G401.6 (cell line): ENCODE measurements at regions not wholly inside any gene's neighbourhood (a gene's known extent, or its start where the extent isn't known, plus 50 kb on each side); places are given as distances from the start of the nearest gene placed in this dataset.

Source experiments
- FAIRE-seq: peaks from 2 replicates; lab custom pipeline; 2012; peaks lifted over from hg19 to GRCh38; lab: Jason Lieb, UNC

DNA sequence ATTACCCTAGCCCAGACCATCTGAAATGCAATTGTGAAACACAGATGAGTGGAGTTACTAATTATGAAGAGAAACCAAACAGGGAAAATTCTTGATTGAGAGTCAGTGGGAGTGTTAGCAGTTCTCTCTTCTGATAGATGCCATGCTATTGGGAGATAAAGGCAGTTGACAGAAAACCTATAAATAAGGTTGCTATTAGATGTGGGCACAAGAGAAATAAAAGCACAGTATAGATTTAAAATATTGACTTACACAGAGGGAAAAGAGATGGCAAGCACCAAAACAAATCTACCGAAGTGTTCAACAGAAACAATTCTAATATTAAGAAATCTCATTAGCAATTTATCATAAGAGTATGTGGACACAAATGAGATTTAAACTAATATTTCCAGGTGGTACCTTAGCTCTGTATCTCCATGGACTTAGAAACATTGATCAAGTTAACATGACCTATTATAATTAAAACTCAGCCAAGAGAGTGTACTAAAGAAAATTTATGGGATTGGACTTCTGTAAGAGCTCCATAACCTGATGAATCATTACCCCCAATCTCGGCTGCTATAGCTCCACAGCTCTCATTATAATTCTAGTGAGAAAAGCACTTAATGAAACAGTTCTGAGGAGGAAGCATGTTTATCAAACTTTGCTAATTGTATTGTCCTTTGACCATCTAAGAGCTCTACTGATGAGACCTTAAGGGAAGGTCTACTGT lies 665.0 kb upstream of the RIOK2 start:
- no peak for FAIRE-seq

DNA sequence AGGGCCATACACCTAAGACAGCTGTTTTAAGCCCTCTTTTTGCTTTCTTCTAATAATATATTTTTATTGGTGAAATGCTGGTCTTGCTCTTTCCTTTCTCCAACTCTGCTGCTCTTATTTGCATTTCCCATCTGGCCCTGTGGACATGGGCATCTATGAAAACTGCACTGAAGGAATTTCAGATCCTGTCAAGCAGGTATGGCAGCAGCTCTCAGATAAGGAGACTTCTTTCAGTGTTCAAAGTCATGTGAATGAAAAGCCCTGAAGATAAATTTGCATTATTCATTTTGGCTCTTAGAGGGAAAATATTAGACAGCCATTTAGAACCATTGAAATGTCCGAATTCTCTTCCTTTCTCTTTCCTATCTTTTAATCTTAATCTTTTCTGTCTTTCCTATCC lies 668.0 kb upstream of the RIOK2 start:
- no peak for FAIRE-seq

DNA sequence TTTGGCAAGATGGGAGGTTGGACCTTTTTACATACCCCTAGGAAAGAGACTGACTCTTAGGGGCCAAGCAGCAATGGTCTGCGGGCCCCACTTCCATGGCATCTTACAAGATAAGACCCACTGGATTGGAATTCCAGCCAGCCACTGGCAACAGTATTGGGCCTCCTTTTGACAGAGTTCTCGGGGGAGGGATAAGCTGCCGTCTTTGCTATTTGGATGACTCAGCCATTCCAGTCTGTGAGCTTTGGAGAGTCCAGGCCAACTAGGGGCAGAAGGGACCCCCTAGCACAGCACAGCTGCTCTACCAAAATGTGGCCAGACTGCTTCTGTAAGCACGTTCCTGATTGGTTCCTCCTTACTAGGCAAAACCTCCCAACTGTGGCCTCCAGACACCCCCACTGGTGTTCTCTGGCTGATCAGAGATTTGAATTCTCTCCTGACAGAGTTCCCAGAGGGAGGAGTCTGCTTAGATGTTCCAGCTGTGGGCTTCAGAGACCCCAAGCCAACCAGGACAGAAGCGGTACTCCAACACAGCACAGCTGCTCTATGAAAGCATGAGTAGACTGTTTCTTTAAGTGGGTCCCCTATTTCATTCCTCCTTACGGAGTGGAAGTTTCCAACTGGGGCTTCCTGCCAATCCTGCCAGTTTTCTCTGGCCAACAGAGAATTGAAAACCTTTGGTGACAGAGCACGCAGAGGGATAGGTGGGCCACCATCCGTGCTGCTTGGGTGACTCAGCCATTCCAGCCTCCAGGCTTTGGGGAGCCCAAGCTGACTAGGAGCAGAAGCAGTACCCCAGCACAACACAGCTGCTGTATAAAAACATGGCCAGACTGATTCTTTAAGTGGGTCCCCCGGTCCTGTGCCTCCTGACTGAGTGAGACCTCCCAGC lies 672.1 kb upstream of the RIOK2 start:
- FAIRE-seq, result no peak

DNA sequence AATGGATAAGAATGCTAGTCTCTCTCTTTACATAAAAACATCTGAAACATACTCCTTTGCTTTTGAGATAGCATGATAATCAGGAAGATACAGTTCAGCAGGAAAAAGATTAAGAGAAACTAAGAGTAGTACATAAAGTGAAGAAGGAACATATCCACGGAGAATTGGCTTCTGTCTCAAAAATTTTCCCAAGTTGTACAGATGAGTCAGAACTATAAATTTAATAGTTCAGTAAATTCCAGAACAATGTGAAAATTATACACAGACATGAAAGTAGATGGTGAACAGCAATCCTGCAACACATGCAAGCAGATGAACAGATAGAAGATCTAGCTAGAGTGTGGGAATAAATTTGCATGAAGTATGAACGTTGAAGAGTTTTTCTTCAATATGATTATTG lies 691.4 kb upstream of the RIOK2 start:
- no peak for FAIRE-seq

DNA sequence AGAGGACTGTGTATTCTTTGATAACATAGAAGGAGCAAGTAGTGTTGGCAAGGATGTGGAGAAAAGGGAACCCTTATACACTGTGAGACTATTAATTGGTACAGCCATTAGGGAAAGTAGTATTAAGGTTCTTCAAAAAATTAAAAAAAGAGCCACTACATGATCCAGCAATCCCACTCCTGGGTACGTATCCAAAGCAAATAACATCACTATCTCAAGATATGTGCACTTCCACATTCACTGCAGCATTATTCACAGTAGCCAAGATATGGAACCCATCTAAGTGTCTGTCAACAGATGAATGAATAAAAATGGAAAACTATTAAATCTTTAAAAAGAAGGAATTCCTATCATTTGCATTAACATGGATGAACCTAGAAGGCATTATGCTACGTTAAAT lies 693.2 kb upstream of the RIOK2 start:
- no peak for FAIRE-seq

DNA sequence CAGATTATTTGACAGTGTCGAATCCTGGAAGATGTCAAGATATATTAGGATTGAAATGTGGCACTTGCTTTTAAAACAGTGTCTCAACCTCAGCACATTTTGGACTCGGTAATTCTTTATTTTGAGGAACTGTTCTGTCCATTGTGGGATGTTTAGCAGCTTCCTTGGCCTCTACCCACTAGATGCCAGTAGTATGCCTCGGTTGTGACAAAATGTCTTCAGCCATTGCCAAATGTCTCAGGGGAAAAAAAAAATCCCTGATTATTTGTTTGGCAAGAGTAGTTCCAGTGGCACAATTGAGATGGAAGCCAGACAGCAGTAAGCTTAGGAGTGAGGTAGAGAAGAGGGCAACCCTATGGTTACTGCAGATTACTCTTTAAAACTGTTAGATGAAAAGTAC lies 694.5 kb upstream of the RIOK2 start:
- no peak for FAIRE-seq

DNA sequence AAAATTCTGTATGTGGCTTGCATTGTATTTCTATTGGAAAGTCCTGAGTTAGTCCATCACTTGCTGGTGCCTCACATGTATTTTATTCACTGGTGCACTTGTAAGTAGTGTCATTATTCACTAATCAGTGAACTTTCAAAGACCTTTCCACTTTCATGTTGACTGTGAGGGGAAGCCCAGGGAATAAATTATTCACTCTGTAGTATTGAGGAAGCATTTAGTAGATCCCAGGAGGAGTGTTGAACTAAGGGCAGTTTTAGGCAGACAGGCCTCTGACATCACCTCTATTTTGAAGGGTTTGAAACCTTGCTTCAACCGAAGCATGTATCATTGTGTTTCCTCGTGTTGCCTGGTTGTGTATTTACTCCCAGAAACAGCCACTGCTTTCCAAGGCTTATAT lies 705.4 kb upstream of the RIOK2 start:
- no peak for FAIRE-seq

DNA sequence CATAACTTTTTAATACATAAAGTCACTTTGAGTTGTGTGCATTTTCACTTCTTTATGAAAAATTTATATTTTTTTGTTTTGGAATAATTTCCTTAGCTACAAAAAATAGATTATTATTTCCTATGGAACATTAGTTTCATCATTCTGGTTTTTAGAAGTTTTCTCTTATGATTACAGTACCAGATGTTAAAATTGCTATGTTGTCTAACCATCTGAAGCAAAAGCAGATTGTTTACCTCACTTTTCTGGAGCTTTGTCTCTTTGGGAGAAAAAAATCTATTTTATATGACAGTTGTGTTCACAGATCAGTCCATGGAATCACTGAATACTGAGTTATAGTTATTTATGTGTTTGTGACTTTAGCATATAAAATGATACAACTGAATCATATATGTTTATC lies 708.9 kb upstream of the RIOK2 start:
- no peak for FAIRE-seq

DNA sequence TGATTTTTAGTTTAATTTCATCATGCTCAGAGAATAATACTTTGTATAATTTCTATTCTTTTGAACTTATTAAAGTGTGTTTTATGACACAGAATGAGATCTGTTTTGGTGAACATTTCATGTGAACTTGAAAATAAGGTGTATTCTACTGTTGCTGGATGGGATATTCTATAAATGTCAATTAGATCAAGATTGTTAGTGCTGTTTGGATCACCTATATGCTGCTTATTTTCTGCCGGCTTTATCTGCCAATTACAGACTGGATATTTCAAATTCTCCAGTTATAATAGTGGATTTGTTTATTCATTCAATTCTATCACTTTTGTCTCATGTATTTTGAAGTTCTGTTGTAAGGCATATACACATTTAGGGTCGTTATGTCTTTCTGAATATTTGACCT lies 720.7 kb upstream of the RIOK2 start:
- FAIRE-seq, result no peak

DNA sequence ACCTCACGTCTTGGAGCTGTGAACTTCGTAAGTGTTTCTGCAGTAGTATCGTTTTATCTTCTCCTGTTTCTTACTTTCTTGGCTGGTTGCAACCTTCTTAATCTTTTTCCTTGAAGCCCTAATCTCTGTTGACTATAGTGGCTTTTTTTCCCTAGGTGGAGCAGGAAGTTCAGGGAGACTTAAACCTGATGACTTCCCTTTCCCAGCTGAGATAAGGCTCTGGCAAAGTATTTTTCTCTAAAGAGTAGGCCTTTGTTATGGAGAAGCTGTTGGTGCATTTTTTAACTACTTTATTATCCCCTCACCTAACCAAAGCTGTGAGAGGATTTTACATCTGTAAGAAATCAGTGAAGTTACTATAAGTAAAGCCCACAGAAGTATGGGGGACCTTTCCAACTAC lies 723.1 kb upstream of the RIOK2 start:
- no peak for FAIRE-seq

DNA sequence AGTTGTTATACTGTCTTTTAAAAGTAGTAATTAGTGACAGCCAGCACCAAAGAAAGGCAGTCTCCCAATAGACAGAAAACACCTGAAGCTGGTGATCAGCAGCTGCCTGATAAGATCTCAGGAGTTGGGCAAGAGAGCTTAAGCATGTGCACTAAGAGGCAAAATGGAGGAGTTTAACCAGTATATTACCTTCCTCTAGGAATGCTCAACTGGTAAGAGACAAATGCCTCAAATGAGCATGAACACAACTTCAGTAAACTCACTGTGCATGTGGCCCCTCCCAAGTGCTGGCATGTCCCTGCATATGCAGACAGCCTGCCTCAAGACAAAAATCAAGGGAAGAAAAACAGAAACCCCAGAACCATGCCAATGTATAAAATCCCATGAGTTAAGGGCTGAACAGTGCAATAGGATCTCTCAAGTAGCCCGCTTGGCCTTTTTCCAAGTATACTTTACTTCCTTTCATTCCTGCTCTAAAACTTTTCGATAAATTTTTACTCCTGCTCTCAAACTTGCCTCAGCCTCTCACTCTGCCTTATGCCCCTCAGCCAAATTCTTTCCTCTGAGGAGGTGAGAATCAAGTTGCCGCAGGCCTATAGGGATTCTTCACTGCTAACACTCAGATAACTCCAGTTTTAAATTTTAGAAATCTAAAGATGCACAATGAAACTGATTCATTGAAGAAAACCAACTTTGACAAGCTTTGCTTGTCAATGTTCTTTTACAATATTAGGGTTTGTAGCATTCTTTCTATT lies 724.8 kb upstream of the RIOK2 start:
- FAIRE-seq, result no peak

DNA sequence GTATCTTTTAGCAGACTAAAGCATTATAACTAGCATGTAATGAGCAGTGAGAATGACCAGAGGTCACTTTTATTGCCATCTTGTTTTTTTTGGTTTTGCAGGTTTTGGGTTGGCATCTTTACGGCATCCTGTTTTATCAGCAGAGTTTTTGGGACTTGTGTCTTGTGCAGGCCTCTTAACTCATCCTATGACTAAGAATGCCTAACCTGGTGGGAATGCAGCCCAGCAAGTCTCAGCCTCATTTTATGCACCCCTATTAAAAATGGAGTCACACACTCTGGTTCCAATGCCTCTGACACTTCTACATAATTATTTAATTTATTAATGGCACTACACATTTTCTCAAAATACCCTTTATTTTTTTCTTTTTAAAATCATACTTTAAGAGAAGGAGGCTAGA lies 726.5 kb upstream of the RIOK2 start:
- FAIRE-seq, result no peak

DNA sequence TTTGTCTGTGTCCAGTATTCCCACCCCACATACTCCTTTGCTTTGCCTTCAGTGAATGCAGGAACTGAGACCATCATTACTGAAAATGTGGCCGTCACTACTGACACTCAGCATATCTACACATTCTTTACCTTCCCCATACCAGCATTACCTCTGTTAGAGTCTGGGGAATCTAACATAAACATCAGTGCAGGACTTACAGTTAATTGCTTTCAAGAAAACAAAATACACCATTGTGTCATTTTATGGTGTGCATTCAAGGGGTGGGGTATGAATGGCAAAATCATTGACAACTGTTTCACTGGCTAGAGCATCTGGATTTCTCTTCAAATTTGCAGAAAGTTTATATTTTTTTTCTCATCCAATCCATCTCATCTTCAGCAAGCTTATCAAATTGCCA lies 731.4 kb upstream of the RIOK2 start:
- no peak for FAIRE-seq

DNA sequence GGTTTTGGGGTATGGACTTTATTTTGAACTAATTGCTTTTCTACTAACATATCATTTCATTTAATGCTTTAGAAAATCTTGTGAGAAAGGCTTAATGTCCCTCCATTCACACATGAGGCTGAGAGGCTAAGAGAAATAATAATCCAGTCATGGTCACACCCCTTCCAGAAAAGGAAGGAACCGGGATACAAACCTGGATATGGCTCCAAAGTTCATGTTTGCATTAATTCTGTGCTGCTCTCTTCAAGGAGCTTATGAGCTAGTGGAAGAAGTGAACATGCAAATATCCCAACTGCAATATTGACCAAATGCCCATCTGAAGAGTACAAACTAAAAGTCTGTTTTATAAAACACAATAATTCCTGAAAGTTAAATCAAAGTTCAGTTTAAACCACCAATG lies 732.1 kb upstream of the RIOK2 start:
- no peak for FAIRE-seq

DNA sequence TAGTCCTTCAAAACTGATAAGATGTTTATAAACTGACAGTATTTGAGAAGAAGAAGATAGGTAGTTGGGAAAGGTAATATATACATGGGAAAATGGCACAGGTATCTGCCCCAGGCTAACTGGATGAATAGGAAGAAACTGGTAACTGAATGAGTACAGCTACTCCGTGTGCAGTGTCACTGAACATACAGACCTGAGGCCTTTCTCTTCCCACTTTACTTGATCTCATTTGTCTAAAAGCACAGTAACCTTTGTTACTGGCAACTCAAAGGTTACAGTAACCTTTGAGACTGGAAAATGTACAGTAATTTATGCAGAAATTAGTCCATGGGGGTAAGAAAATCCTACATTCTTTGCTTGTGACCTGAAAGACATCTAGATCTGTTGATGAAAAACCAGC lies 735.0 kb upstream of the RIOK2 start:
- FAIRE-seq, result no peak

DNA sequence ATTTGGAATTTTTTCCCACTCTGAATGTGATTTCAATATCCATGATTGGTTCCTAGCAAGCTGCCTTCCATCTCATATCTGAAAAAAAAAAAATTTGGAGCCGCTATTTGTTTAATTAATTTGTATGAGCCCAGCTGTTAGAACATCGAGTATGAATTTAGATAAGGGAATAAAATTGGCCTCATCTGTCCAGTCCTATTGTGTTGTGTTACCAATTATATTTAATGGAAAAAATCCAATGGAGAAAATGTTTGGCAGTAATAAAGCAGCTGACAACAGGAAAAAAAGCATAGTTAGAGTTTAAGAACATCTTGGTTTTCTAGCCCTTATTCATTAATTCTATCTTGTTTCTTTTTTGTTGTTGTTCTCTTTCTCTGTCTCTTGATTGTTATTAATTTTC lies 735.6 kb upstream of the RIOK2 start:
- no peak for FAIRE-seq

DNA sequence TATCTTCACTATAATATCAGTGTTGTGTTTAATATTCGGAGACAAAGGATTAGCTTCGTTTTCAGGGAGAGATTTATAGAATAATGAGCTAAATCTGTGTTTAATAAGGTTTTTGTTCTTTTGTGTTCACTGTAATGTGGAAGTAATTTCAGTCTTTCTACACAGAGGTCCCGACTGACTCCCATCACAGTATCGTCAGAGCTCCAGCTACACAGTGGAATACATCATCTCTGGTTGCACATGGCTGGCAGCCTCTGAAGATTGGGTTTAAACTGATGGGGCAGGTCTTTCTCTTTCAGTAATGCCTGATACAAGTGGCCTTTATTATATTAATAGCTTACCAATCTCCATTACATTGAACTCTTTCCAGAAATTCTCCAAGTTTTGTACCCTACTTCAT lies 736.7 kb upstream of the RIOK2 start:
- FAIRE-seq, result no peak

DNA sequence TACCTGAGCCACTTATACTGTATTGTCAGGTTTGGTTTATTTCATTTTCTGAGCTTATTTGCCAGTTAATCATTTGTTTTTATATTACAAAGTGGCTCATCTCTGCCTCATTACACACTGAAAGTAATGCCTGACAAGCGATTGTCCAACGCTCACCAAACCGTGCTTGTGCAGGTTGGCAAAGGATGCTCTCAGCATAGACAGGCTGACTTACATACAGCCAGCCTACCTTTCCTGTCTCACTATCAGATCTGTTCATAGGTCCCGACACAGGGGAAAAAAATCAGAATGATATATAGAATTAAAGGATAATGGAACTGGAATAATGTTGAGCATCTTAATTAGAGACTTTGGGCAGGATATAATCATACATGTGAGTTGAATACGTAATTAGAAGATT lies 739.7 kb upstream of the RIOK2 start:
- no peak for FAIRE-seq

DNA sequence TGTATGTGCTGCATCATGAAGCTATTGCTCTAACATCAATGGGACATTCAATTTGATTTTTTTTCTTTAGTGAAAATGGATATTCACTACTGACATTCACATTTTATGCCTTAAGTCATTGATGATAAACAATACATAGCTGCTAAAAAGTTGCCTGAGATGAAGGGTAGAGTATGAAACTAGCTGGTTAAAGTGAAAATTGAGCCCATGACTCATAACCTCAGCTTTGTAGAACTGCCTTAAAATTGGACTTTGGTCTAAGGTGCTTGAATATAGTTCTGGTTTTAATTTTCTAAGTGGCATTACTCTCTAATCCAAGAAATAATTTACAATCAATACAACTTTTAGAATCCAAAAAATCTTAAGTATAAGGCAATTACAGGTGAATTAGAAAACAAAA lies 740.4 kb upstream of the RIOK2 start:
- FAIRE-seq, result no peak

DNA sequence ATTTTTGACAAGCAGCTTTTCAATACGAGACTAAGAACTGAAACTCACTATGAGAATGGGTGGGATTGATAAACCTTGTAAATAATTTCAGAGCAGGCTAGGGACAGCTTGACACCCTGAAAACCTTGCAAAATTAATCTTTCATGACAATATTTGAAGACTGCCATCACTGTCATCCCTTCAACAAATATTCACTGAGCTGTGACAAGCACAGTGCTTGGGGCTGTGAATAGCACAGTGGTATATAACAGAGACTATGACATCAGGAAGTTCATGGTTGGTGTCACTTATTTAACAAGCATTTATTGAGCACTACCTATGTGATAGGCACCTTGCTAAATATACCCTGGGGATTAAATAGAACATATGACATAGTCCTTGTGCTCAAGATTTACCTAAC lies 741.0 kb upstream of the RIOK2 start:
- FAIRE-seq, result no peak

DNA sequence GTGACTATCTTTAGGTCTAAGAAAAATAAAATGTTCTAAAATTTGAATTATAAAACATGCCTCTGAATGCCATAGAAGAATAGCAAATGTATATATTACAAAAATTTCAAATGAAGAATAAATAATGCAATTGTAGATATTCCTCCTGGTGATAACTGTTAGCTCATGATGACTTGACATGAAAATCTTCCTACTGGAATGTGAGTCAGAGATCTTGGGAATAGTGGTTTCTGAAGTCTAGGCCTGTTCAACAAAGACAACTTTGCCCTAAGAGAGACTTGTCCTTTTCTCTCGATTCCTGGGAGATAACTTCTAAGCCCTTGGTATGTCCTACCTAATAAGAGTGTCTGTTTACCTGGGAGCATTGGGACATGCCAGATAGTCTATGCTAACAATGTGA lies 746.3 kb upstream of the RIOK2 start:
- no peak for FAIRE-seq

DNA sequence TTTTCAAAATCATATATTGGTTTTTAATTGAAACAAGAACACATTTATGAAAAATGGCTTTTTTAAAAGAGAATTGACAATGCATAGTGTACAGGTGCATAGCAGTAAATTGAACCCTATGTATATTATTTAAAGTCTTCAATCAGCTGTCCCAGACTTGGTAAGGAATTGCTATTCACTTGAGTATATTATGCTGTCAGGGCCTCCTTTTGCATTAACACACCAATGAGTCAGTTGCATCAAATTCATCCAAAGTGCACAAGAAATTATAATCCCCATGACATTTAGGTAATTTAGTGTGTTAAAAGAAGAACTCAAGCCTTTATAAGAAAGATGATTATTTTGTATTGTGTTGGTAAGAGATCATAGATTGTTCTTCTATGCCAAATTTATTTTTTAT lies 748.8 kb upstream of the RIOK2 start:
- FAIRE-seq, result no peak

DNA sequence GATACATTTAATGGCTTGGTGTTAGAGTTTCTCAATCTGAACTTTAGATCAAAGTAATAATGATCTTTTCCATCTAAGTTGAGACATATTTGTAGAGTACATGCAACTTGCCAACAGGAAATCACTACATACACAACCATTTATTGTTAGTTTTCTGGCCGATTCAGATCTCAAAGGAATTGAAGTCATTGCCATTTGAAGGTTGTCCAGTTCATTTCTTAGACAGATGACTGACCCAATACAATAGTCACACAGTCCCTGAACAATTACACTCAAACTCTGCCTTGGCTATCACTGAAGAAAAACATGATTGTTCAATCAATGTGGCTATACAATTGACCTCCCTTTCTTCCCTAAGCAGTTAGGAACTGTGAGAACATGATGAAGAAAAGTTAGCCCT lies 753.2 kb upstream of the RIOK2 start:
- no peak for FAIRE-seq
